Tibial nerve (tissue), 4 donors: ENCODE measurements at regions not wholly inside any gene's neighbourhood (a gene's known extent, or its start where the extent isn't known, plus 50 kb on each side); places are given as distances from the start of the nearest gene placed in this dataset.

ENCODE experiments used
- CTCF ChIP-seq, 5 experiments: fragments of 200-600 bp in 3 of 5; fragments of 450-650 bp in 2 of 5; sonication (generic) in 3 of 5; IDR thresholded peaks; one replicate each; pipeline ENCODE4 v1.5.1; 2016 to 2019; ENCODE audit warnings: antibody characterized with exemption in 5 of 5, mild to moderate bottlenecking in 3 of 5, moderate library complexity in 2 of 5
- EP300 ChIP-seq, 2 donors: sonication (generic); formaldehyde crosslinking; IDR thresholded peaks; one replicate each; pipeline ENCODE4 v1.6.1; 2017; ENCODE audit warnings: antibody characterized with exemption in 2 of 2, mild to moderate bottlenecking in 1 of 2
- POLR2A ChIP-seq, 2 donors: fragments of 450-650 bp; IDR thresholded peaks; one replicate each; pipeline ENCODE4 v1.6.1; 2017; ENCODE audit warnings: antibody characterized with exemption in 2 of 2, mild to moderate bottlenecking in 2 of 2, moderate library complexity in 2 of 2

- TF ChIP-seq CTCF (IDR thresholded peaks at IDR 0.05) (no peak), POLR2A (IDR thresholded peaks at IDR 0.05) (no peak), EP300 (IDR thresholded peaks at IDR 0.05) (no peak)
Measured at GRCh38 chr5:138647794-138648410, 72.7 kb upstream of the HSPA9 start.
